Fibroblast of lung (primary cell): ENCODE measurements at regions not wholly inside any gene's neighbourhood (a gene's known extent, or its start where the extent isn't known, plus 50 kb on each side); places are given as distances from the start of the nearest gene placed in this dataset.

ENCODE experiments used
- DNase-seq, 2 donors: peaks; one replicate each; pipeline versions ENCODE4 v3.0.0 to v3.0.0-alpha.2; 2010; ENCODE audit warnings: low read depth in 2 of 2
- H2AFZ ChIP-seq: 2 replicates; pipeline ENCODE4 v1.5.1; 2012; ENCODE audit warnings: low read length, control low read depth, inconsistent platforms
- H3K27ac ChIP-seq: 2 replicates; pipeline ENCODE4 v1.5.1; 2011; ENCODE audit warnings: low read length, control low read depth; ENCODE audit not compliant: insufficient read depth
- H3K27me3 ChIP-seq: 2 replicates; pipeline ENCODE4 v1.5.1; 2011; ENCODE audit warnings: mild to moderate bottlenecking, low read length; ENCODE audit not compliant: control insufficient read depth, insufficient read depth
- H3K36me3 ChIP-seq: 2 replicates; pipeline ENCODE4 v1.5.1; 2011; ENCODE audit warnings: low read length; ENCODE audit not compliant: control insufficient read depth, insufficient read depth
- H3K4me1 ChIP-seq: 2 replicates; pipeline ENCODE4 v1.5.1; 2011; ENCODE audit warnings: low read length; ENCODE audit not compliant: control insufficient read depth, insufficient read depth; ENCODE audit errors: extremely low read depth
- H3K4me2 ChIP-seq: 2 replicates; pipeline ENCODE4 v1.5.1; 2011; ENCODE audit warnings: low read length, control low read depth; ENCODE audit not compliant: insufficient read depth; ENCODE audit errors: extremely low read depth
- H3K4me3 ChIP-seq, 4 experiments: fragments of 200-600 bp in 1 of 4; sonication (generic) in 1 of 4; replicated peaks in 1 of 4; 2 replicates each; pipeline ENCODE4 v1.5.1; 2011 to 2016; ENCODE audit warnings: low read length in 4 of 4, low read depth in 3 of 4, mild to moderate bottlenecking in 3 of 4, control low read depth in 2 of 4, inconsistent platforms in 1 of 4, mixed read lengths in 1 of 4; ENCODE audit not compliant: insufficient read depth in 1 of 4; ENCODE audit errors: control extremely low read depth in 1 of 4
- H3K79me2 ChIP-seq: 2 replicates; pipeline ENCODE4 v1.5.1; 2012; ENCODE audit warnings: mild to moderate bottlenecking, low read length, inconsistent platforms; ENCODE audit not compliant: control insufficient read depth, insufficient read depth
- H3K9ac ChIP-seq: 2 replicates; pipeline ENCODE4 v1.5.1; 2011; ENCODE audit warnings: mild to moderate bottlenecking, low read length, control low read depth; ENCODE audit not compliant: insufficient read depth
- H3K9me3 ChIP-seq: 2 replicates; pipeline ENCODE4 v1.5.1; 2012; ENCODE audit warnings: low read depth, low read length; ENCODE audit not compliant: control insufficient read depth, insufficient read depth
- H4K20me1 ChIP-seq: 2 replicates; pipeline ENCODE4 v1.5.1; 2011; ENCODE audit warnings: low read length; ENCODE audit not compliant: control insufficient read depth, insufficient read depth; ENCODE audit errors: extremely low read depth
- EZH2 ChIP-seq: IDR thresholded peaks from 2 replicates; pipeline ENCODE4 v1.5.1; 2012; ENCODE audit warnings: low read length, control low read depth, mild to moderate bottlenecking; ENCODE audit errors: missing control alignments
- TF ChIP-seq, protein P1 (sequence below), 2 donors: IDR thresholded peaks in 1 of 2; conservative IDR thresholded peaks in 1 of 2; 1 replicate in 1 of 2; 2 replicates in 1 of 2; pipeline ENCODE4 v1.5.1; 2011 to 2012; ENCODE audit warnings: low read length in 2 of 2, control low read depth in 1 of 2, inconsistent platforms in 1 of 2, low read depth in 1 of 2, mild to moderate bottlenecking in 1 of 2

DNA sequence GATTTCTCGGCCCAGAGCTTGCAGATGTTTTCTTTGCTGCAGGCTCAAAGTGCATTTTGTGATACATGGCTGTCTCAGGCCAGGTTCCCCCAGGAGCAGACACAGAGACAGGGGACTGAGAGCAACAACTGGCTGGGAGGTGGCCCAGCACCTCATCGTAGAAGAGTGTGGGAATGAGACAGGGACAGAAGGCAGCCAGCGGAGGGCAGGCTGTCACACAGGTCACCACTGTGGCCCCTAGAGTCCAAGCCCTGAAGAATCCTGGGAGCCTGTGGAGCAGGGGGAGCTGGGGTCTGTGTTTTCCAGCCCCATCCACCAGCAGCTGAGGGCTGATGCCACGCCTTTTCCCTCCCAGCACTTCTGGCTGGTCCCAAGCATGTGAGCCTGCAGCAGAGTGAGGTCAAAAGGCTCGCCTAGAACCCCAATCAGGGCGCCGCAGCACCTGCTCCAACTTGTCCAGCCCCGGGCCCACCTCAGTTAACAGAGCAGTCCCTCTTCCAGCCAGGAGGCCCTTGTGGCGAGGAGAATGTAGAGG, 723.8 kb downstream of the UQCRFS1 start:
- Histone ChIP-seq H3K27me3 (no peaks in the 10 kb centered on the region), H3K4me3 (no peak overlapping the region), H3K36me3 (no peaks in the 10 kb centered on the region), H3K79me2 (no peaks in the 10 kb centered on the region), H3K4me1 (no peaks in the 10 kb centered on the region), H3K9ac (no peak overlapping the region), H3K9me3 (no peaks in the 10 kb centered on the region), H3K4me2 (no peak overlapping the region), H4K20me1 (no peaks in the 10 kb centered on the region), H2AFZ (no peak overlapping the region), H3K27ac (no peak overlapping the region)
- no peak for DNase-seq
- TF ChIP-seq, protein P1, sequence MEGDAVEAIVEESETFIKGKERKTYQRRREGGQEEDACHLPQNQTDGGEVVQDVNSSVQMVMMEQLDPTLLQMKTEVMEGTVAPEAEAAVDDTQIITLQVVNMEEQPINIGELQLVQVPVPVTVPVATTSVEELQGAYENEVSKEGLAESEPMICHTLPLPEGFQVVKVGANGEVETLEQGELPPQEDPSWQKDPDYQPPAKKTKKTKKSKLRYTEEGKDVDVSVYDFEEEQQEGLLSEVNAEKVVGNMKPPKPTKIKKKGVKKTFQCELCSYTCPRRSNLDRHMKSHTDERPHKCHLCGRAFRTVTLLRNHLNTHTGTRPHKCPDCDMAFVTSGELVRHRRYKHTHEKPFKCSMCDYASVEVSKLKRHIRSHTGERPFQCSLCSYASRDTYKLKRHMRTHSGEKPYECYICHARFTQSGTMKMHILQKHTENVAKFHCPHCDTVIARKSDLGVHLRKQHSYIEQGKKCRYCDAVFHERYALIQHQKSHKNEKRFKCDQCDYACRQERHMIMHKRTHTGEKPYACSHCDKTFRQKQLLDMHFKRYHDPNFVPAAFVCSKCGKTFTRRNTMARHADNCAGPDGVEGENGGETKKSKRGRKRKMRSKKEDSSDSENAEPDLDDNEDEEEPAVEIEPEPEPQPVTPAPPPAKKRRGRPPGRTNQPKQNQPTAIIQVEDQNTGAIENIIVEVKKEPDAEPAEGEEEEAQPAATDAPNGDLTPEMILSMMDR (conservative IDR thresholded peaks at IDR 0.05 in 1 of 2, IDR thresholded peaks at IDR 0.05 in 1 of 2; ENCODE audit: low read depth in 1 of 2, low read length in 2 of 2) = no peak
- TF ChIP-seq EZH2 = no peak

DNA sequence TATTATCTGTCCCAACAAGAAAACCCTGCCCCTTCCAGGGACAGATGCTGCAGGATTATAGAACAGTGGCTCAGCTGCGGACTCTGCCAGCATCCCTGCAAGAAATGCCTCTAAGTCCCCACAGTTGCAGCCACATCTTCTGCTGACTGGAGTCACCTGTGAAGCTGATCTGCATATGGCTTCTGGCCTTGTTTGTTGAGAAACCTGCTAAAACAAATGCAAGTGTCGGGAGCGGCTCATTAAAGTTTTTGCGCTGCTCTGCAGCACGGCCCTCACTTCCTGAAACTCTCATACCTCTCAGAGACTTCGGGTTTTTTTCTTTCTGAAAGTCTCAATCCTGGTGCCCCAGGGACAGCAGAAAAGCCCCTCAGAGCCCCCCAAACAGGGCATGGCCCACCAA, 725.0 kb downstream of the UQCRFS1 start:
- Histone ChIP-seq H3K79me2 (no peaks in the 10 kb centered on the region), H3K36me3 (no peaks in the 10 kb centered on the region), H3K27ac (no peak overlapping the region), H3K9me3 (no peaks in the 10 kb centered on the region), H3K4me2 (no peak overlapping the region), H3K9ac (no peak overlapping the region), H3K4me3 (no peak overlapping the region), H3K27me3 (no peaks in the 10 kb centered on the region), H4K20me1 (no peaks in the 10 kb centered on the region), H3K4me1 (no peaks in the 10 kb centered on the region), H2AFZ (no peak overlapping the region)
- no peak for DNase-seq
- TF ChIP-seq, protein P1 (conservative IDR thresholded peaks at IDR 0.05 in 1 of 2, IDR thresholded peaks at IDR 0.05 in 1 of 2; ENCODE audit: low read depth in 1 of 2, low read length in 2 of 2) = no peak
- TF ChIP-seq EZH2 = no peak

DNA sequence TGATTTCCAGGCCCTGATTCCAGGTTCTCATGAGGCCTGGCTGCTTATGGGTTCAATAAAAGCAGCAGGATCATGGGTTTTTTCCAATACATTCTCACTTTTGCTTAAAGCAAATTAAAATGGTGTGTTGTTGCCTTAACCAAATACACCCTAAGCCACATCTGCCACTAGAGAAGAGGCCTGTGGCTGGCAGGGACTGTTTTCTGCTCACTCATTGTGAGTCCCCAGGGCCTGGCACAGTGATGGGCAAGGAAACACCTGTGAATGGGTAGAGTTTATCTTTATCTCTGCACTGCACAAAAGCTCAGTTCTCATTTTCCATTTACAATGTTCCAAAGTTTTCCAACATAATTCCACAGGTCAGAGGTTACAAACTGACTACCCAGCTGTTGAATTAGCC, 726.0 kb downstream of the UQCRFS1 start:
- no peaks in the 10 kb centered on the region for H3K4me1 ChIP-seq
- H3K36me3 ChIP-seq = no peaks in the 10 kb centered on the region
- no peaks in the 10 kb centered on the region for H3K9me3 ChIP-seq
- no peak for DNase-seq
- H3K27me3 ChIP-seq = no peaks in the 10 kb centered on the region
- H3K27ac ChIP-seq = no peak overlapping the region
- no peak overlapping the region for H2AFZ ChIP-seq
- H3K4me3 ChIP-seq = no peak overlapping the region
- H3K4me2 ChIP-seq = no peak overlapping the region
- TF ChIP-seq EZH2 = no peak
- TF ChIP-seq, protein P1 (conservative IDR thresholded peaks at IDR 0.05 in 1 of 2, IDR thresholded peaks at IDR 0.05 in 1 of 2; ENCODE audit: low read depth in 1 of 2, low read length in 2 of 2) = no peak
- H4K20me1 ChIP-seq = no peaks in the 10 kb centered on the region
- no peaks in the 10 kb centered on the region for H3K79me2 ChIP-seq
- H3K9ac ChIP-seq = no peak overlapping the region
